GM19239 (cell line): ENCODE measurements at regions not wholly inside any gene's neighbourhood (a gene's known extent, or its start where the extent isn't known, plus 50 kb on each side); places are given as distances from the start of the nearest gene placed in this dataset.
"Not testable (repeated sequence)": the region's sequence is repeated elsewhere in the genome, so short reads cannot be mapped to it uniquely, and the experiment has no call there.

Experiments
- DNase-seq: peaks from one replicate; pipeline ENCODE4 v3.0.0; 2011; ENCODE audit warnings: low spot score; ENCODE audit not compliant: insufficient read length
- FAIRE-seq: peaks from 2 replicates; lab custom pipeline; 2011; peaks lifted over from hg19 to GRCh38; lab: Jason Lieb, UNC

DNA sequence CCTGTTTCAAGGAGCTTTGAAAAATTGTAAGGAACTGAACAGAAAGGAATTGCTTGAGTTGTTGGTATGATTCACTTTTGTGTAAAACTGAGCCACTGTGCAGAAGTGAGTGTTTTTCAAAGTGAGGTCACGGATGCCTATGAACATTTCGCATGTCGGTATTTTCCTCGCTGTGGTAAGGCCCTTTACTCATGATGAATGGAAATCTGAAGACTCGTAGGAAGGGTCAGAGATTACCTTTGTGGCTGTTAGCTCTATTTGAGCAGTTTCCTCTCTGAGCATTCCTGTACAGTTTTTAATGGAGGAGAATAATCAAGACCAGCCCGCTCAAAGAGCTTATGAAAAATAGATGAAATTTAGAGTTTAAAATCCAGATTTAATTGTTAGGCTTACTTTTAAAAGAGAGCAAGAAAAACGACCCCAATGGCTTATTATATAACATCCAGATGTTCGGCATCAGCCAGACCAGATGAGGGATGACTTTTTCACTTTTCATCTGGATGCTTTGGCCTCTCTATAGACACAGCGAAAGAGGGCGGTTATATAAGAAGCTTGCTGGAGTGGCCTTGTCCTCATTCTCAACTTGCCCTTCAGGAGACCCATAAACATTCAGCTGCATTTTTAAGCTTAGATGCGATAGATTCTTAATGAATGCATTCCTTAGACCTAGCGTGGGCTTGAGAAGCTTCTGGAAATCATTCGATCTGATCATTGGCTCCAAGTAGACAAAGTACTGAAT lies 99.5 kb downstream of the CD83 start:
- DNase-seq (no peak), FAIRE-seq (no peak)

DNA sequence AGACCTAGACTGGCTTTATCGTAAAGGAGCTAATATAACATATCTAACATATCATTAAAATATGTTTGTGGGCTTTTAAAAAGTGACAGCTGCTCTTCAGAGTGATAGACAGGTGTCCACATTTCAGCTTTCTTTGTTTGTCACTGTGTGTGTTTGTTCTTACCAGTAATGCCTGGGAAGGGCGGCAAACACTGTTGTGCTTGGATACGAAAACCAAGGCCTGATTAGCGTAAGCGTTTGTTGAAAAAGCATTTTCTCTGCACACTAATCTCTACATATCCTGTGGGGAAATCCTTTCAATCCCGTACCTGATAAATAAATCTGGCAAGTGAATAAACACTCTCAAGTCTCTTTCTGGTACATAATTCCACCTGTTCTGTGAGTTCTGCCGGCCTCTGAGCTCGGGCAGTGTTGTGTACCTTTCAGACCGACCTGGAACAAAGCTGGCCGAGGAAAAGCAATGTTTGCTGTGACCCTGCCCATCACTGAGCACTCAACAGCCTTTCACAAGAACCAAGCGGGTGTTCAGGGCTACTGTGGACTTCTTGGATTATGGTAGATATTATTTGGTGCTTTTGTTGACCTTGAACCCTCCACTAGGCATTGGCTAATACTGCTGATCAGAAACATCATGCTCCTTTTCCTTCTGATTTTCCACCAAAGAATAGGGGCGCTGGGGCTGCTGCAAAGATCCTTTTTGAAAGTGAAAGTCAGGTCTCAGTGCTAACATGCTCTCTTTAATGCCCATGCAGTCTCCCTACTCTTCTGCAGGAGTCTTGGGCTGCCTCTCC lies 100.4 kb downstream of the CD83 start:
- no peak for FAIRE-seq
- no peak for DNase-seq

DNA sequence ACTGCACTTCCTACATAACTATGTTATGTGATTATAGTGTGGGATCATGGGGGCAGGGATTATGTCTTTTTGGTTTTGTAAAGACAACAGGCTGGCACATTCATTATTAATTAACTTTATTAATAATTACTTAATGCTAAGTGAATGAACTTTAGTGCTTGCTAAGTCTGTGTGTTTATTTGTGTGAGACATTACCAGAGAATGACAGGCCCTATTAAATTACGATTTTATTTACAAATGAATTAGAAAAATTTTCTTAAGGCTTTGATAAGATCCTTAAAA lies 100.9 kb downstream of the CD83 start:
- FAIRE-seq (no peak), DNase-seq (no peak)

DNA sequence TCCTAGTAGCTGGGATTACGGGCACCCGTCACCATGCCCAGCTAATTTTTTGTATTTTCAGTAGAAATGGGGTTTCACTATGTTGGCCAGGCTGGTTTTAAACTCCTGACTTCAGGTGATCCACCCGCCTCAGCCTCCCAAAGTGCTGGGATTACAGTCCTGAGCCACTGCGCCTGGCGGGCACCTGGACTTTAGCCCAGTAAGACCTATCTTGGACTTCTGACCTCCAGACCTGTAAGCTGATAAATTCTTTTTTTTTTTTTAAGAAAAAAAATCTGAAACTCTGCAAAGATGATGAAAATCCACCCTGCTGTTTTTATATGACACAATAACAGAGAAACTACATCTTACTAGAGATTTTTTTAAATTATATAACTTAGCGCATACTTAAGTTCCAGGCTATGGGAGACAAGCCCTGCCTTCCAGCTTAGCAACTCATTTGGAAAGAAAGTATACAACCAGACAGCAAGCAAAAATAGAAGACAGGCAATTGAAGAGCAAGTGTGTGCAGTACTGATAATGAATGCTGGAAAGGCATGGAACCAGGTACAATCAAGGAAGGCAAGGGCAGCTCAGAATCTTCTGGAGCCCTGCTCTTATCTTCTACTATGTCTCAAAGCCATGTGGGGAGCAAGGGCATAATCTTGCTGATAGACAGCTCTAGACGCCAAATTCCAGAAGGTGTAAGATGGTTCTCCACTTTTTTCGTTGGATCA lies 104.2 kb downstream of the CD83 start:
- FAIRE-seq (no peak), DNase-seq (no peak)

DNA sequence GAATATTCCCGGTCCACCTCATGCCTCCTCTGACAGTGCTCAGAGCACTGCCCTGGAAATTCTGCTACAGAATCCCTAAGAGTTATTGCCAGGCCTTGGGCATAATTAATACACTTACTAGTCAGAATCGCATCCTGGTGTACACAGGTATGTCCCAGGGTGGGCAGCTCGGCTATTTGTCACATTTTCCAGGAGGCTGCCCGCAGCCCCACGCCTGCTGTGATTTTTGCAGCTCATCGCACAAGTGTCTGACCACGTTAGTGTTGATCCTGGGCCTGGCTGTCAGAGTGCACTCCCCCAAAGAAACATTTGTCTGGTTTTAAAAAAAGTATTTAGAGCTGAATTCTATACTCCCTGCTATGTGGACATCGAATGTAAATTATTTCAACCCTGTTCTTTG lies 105.4 kb downstream of the CD83 start:
- FAIRE-seq: no peak
- DNase-seq: no peak

DNA sequence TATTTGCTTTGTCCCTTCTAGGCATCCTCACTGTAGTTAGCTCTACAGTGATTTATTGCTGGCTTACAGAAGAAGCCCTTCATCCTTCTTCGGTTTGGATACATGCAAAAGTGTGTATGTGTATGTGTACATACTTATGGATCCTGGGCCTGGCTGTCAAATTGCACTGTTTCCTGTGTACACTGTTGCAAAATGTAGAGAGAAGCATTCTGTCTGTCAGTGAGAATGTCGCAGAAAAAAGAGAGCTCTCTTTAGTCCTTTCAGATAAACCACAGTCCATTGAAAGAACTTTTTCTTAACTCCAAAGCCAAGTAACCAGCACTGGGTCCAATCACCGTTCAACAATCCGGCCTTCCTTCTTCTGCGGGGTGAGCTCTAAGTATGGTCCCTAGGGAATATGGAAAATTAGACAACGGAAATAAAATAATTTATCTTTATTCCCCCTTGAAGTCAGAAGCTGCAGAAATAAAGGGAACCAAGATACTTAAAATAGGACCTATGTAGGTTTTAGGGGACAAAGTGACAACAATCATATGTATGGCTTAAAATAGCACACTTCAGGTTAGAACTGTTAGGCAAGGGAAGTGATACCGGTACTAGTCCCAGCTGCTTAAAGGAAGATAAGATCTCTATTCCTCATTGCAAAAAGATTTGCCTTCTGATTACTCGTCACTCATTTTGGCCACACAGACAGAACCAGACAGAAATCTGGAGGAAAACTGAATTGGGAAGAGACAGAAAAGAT lies 107.0 kb downstream of the CD83 start:
- DNase-seq (no peak), FAIRE-seq (peak; percentile 26)

DNA sequence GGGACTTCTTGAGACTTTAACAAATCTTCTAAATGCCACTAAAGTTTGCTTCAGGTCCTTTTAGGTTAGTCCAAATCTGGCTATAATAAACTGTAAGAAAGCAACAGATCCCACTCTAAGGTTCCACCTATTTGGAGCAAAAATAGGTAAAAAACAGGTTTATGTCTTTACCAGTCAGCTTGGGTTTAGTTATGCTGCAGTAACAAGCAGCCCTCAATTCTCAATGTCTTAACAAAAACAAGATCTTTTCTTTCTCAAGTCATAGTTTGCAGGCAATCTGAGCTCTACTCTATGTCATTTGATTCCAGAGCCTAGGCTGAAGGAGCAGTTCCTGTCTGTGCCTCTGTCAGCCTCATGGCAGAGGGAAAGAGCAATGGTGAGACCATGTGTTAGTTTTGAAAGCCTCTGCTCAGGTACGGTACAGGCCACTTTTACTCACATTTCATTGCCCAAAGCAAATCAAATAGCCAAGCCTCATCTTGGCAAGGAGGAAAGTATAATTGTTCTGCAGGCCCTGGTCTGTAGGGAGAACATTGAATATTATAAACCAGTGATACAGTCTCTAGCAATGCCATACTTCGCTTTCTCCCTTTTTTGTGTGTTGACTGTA lies 108.6 kb downstream of the CD83 start:
- DNase-seq: no peak
- no peak for FAIRE-seq

DNA sequence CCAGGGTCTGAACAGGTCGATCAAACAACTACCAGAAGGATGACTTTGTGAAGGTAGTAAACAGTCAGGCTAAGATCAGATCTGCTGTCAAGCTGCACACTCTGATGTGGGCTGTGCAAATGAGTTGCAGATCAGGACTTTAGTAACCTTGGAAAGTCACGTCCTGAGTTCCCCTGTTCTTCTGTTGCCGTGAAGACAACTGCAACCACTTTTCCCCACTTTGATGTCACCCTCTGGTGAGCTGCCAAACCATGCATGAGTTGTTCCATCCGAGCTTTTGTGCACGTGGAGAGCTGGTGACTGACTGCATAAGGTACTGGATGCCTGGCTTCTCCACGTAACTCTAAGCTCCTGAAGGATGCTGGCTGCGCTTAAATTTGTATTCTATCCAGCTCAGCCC lies 111.0 kb downstream of the CD83 start:
- DNase-seq: no peak
- FAIRE-seq: no peak

DNA sequence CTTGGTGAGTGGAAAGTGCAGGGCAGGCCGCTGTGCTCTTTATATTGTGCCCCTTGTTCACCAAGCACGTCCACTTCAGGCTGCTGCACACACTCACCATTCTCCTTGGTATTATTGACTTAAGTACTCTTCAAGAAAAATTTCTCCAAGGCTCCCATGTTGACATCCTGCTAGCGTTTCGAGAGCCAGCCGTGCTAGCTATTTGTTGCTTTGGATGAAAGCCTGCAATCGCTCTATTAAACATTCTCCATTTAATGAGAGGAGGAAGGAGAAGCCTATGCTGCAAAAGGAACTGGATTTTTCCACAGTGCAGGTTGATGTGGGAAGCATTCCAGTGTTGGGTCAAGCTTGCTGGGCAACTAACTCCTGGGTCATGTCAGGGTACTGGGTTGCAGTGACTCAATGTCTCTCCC lies 113.5 kb downstream of the CD83 start:
- FAIRE-seq (no peak), DNase-seq (no peak)

DNA sequence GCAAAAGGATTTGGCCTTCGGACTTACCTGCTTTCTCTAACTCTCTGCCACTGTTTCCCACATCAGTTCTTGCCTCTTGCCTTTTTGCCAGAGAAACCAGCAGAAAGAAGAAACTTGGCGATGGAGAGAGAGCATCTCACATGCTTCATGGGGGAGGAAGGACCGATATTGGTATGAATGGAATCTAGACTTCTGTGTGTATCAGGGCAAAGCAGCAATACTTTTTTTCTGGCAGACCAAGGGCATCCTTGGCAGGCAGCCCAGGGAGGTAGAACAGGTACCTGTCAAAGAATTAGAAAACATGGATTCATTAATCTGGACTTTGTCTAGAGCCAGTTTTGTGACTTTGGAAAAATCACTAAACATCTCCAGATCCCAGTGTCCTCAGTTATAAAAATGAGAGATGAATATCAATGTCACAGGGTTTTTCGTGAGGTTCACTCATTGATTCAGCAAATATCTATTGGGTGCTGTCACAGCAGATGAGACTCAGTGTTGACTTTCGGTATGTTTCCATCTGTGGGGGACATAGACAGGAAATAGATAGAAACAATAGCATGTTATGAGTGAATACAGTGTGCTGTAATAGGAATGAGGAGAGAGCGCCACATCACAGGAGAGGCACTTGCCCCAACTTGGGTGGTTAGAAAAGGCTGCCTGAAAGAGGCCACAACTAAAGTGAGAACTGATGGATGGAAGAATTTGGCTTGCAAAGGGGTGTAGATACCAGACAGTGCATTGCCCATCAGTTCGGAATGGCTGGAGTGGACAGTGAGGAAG lies 114.1 kb downstream of the CD83 start:
- DNase-seq (no peak), FAIRE-seq (no peak)

DNA sequence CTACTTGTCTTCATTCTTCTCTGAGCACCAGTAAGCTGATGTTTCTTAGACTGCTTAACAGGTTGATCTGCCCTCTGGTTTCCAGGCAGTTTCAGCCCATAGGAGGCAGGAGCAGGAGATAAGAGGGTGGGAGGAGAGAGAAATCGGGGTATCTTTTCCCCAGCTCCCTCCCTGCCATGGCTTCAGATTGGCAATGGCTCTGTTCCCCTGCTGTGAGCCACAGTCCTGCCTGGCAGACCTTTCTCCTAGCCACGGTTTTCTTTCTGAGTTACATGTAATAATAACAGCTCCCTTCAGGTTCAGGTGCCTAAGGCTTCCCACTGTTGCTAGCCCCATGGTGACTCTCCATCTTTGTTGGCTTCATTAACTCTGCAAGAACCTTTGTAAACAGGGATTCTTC lies 115.3 kb downstream of the CD83 start:
- DNase-seq (no peak), FAIRE-seq (no peak)

DNA sequence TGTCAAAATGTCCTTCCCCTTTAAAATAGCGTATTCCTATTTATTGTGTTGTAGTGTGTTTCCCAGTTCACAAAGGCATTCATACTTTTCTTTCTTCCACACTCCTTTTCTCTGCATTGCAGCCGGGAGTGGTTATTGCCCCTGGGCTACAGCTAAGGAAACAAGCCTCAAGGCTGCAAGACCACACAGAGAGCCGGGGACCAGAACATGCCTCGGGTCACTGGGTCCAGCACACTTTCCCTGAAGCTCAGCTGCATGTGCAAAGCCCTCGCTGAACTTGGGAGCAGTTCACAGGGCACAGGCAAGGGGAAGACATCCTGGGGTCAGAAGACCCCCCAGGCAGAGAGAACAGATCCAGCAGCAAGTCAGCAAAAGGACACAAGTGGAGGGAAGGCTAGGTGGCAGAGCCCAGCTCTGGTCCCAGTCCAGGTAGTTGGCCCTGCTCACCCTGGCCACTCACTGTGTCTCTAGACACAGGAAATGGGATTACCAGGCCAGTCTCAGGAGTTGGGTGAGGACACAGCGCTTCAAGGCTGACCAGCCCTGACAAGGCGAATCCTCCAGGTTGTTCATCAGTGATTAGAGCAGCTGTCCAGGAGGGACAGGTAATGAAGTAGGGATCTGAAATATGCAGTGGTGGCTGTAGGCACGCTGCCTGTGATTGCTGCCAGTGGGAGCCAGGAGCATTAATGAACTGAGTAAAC lies 118.2 kb downstream of the CD83 start:
- no peak for DNase-seq
- no peak for FAIRE-seq

DNA sequence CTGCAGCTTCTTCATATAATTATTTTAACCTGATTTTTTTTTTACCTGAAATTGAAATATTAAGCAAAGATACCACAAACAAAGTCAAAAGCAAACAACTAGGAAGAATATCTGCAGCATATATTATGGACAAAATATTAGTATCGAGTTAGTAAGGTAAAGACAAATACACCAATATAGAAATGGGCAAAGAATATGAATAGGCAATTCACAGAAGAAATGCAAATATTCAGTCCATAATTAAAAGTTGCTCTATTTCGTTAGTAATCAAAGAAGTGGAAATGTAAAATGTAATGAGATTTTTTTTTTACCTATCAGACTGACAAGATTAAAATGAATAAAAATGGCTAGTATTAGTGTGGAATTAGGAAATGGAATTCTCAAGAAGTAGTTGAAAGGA lies 121.5 kb downstream of the CD83 start:
- FAIRE-seq (no peak), DNase-seq (no peak)

DNA sequence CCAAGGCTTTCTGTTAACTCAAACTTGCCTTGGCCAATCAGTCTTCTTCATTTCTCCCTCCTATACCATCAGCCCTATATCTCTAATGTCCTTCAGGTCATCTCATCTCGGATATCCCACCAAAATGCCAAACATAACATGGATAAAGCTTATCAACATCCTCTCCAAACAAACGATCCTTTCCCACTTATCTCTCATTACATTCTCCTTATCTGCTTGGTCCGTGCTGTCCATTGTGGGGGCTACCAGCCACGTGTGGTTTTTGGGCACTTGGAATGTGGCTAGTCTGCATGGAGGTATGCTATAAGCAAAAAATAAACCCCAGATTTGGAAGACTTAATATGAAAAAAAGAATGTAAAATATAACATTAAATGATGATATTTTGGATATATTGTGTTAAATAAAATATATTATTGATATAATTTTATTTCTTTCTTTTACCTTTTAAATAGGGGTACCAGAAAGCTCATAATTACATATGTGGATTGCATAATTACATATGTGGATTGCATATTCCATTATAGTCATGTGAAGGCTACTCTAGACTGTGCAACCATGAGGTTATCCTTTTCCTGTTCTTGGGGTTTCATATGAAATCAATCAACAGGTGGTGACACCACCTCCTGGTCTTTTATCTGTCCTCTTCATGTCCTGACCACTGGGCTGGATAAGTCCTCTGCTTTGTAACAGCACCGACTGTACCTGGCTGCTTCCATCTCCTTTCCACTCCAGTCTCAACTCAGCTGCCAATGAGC lies 123.0 kb downstream of the CD83 start:
- no peak for FAIRE-seq

DNA sequence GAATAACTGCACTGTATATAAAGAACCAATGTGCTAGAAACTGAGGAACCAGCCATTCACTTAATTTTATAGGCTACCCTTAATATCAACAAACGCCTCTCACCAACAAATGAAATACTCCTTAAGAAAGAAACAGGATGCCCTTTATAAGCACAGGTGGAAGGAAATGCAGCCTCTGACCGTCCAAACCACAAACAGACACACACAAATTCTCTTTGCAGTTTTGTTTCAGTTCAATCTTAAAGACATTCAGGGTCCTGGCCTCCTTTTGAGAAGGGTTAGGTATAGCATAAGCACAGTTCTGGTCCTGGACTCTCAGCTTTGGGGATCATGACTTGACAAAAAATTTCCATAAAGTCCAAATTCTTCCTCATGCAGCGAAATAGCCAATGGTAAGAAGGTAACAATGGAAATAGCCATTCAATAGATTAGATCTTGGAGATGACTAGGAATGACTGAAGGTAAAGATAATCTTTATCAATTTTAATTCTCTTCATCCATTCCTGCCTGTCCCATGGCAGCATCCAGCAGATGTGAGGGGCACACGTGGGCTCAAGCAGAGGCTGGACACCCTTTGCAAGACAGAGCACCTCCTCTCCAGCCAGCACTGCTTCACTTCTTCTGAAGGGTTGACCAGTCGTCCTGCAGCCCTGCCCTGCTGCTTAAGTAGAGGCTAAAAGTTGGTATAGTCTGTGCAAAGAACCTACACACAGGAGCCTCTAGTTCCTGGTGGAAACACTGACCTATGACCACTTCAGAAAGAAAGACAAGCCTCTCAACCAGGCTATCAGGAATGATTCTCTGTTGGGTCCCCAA lies 123.9 kb downstream of the CD83 start:
- peak; percentile 90 for FAIRE-seq

More for the DNA sequence above, 123.0 kb downstream of the CD83 start:
- DNase-seq: no peak

DNA sequence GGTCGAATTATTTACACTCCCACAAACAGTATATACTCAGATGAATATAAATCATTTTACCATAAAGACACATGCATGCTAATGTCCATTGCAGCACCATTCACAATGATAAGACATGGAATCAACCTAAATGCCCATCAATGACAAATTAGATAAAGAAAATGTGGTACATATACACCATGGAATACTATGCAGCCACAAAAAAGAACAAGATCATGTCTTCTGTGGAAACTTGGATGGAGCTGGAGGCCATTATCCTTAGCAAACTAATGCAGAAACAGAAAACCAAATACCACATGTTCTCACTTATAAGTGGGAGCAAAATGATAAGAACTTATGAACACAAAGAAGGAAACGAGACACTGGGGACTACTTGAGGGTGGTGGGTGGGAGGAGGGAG lies 125.3 kb downstream of the CD83 start:
- not testable (repeated sequence) for DNase-seq, FAIRE-seq

More for the DNA sequence above, 123.9 kb downstream of the CD83 start:
- no peak for DNase-seq

DNA sequence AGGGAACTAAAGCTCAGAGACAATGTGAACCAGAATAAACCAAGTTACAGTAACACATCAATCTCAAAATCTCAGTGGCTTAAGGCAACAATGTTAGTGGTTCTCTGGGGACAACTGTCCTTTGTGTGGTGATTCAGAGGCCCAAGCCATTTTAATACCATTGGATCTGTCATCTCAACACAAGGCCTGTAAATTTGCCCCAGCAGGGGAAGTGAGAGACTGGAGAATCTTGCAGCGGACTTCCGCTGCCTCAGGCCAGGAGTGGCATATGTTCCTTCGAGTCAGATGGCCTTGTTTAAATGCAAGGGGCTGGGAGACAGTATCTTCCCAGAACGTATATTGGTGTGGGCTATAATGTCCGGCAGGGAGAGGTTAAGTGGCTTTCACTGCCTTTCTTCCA lies 126.0 kb downstream of the CD83 start:
- no peak for FAIRE-seq
- DNase-seq: no peak
